Adrenal gland (tissue), 5 donors: ENCODE measurements at regions not wholly inside any gene's neighbourhood (a gene's known extent, or its start where the extent isn't known, plus 50 kb on each side); places are given as distances from the start of the nearest gene placed in this dataset.

Experiments
- POLR2A ChIP-seq, 2 donors: fragments of 450-650 bp; IDR thresholded peaks; one replicate each; pipeline ENCODE4 v1.6.1; 2017; ENCODE audit warnings: antibody characterized with exemption in 2 of 2, mild to moderate bottlenecking in 2 of 2, moderate library complexity in 1 of 2
- TF ChIP-seq, protein P1 (sequence below), 6 experiments: fragments of 450-650 bp in 4 of 6; fragments of 200-600 bp in 2 of 6; sonication (generic) in 1 of 6; IDR thresholded peaks; 1 replicate in 5 of 6; 2 replicates in 1 of 6; pipeline versions ENCODE4 v1.5.1 to v1.8.0; 2016 to 2021; ENCODE audit warnings: antibody characterized with exemption in 6 of 6, mild to moderate bottlenecking in 2 of 6, moderate library complexity in 1 of 6
- donor health status: DM: no; HTN: no; CAD: no.

DNA sequence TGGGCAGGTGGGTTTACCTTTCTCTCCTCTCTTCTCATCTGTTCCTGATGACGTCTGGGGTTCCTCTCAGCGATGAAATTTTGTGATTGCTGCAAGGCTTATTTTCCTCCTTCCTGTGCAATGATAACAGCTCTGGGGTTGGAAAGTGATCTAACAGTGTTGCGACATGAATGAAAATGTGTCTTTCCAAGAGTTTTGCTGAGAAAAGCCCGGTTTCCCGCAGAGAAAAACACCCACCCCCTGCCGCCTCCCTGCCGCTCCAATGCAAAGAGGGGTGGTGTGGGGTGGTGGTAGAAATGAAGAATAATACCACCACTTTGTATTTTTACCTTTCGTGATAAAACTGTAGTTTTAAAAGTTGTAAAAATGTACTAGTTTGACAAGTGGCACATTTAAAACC, 232.0 kb downstream of the OLFM4 start:
- TF ChIP-seq, protein P1, sequence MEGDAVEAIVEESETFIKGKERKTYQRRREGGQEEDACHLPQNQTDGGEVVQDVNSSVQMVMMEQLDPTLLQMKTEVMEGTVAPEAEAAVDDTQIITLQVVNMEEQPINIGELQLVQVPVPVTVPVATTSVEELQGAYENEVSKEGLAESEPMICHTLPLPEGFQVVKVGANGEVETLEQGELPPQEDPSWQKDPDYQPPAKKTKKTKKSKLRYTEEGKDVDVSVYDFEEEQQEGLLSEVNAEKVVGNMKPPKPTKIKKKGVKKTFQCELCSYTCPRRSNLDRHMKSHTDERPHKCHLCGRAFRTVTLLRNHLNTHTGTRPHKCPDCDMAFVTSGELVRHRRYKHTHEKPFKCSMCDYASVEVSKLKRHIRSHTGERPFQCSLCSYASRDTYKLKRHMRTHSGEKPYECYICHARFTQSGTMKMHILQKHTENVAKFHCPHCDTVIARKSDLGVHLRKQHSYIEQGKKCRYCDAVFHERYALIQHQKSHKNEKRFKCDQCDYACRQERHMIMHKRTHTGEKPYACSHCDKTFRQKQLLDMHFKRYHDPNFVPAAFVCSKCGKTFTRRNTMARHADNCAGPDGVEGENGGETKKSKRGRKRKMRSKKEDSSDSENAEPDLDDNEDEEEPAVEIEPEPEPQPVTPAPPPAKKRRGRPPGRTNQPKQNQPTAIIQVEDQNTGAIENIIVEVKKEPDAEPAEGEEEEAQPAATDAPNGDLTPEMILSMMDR (IDR thresholded peaks at IDR 0.05) = no peak
- no peak for TF ChIP-seq POLR2A (IDR thresholded peaks at IDR 0.05)
